HCT116 (cell line): ENCODE measurements at regions not wholly inside any gene's neighbourhood (a gene's known extent, or its start where the extent isn't known, plus 50 kb on each side); places are given as distances from the start of the nearest gene placed in this dataset.

Experiments
- SIN3A ChIP-seq: IDR thresholded peaks from 2 replicates; pipeline ENCODE4 v1.6.1; 2012; ENCODE audit warnings: low read depth
- YY1 ChIP-seq: IDR thresholded peaks from 2 replicates; pipeline ENCODE4 v1.6.1; 2011; ENCODE audit warnings: low read length, low read depth, moderate library complexity, mild to moderate bottlenecking; ENCODE audit not compliant: insufficient replicate concordance; ENCODE audit errors: extremely low read depth
- TF ChIP-seq, protein P1 (sequence below), 3 experiments: fragments of 200-600 bp in 1 of 3; sonication (generic) in 1 of 3; IDR thresholded peaks in 2 of 3; conservative IDR thresholded peaks in 1 of 3; 2 replicates each; pipeline ENCODE4 v1.5.1; 2012 to 2017; ENCODE audit warnings: low read depth in 2 of 3, low read length in 2 of 3, antibody characterized with exemption in 1 of 3, borderline replicate concordance in 1 of 3, control low read depth in 1 of 3, mild to moderate bottlenecking in 1 of 3, mixed read lengths in 1 of 3, mixed run types in 1 of 3, moderate library complexity in 1 of 3; ENCODE audit not compliant: insufficient read depth in 1 of 3
- TF ChIP-seq, protein P2 (sequence below): IDR thresholded peaks from 2 replicates; pipeline ENCODE4 v1.6.1; 2012

DNA sequence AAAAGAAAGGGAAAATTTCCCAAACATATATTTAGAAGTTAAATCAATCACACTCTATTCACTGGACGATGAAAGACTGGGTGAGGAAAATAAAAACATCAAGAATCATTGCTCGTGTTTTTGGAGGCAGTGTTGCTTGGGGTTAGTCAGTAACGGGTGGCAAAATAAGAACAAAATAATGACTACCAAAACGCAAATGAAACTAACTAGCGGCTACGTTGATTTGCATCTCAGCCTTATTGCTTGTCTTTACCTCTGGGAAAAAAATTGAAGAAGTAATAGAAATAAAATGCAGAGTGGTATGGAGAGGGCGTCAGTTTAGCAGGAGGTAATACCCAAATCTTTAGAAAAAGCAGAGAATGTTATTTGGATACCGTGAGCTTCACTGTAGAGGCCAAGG, 86.4 kb upstream of the SORBS2 start:
- TF ChIP-seq, protein P1, sequence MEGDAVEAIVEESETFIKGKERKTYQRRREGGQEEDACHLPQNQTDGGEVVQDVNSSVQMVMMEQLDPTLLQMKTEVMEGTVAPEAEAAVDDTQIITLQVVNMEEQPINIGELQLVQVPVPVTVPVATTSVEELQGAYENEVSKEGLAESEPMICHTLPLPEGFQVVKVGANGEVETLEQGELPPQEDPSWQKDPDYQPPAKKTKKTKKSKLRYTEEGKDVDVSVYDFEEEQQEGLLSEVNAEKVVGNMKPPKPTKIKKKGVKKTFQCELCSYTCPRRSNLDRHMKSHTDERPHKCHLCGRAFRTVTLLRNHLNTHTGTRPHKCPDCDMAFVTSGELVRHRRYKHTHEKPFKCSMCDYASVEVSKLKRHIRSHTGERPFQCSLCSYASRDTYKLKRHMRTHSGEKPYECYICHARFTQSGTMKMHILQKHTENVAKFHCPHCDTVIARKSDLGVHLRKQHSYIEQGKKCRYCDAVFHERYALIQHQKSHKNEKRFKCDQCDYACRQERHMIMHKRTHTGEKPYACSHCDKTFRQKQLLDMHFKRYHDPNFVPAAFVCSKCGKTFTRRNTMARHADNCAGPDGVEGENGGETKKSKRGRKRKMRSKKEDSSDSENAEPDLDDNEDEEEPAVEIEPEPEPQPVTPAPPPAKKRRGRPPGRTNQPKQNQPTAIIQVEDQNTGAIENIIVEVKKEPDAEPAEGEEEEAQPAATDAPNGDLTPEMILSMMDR (IDR thresholded peaks at IDR 0.05 in 2 of 3, conservative IDR thresholded peaks at IDR 0.05 in 1 of 3; ENCODE audit: borderline replicate concordance in 1 of 3, insufficient read depth in 1 of 3, low read depth in 2 of 3, low read length in 2 of 3): no peak
- TF ChIP-seq, protein P2, sequence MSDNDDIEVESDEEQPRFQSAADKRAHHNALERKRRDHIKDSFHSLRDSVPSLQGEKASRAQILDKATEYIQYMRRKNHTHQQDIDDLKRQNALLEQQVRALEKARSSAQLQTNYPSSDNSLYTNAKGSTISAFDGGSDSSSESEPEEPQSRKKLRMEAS: no peak
- no peak for TF ChIP-seq YY1
- no peak for TF ChIP-seq SIN3A
